CD14-positive monocyte (primary cell): ENCODE measurements at regions not wholly inside any gene's neighbourhood (a gene's known extent, or its start where the extent isn't known, plus 50 kb on each side); places are given as distances from the start of the nearest gene placed in this dataset.

Experiments used
- DNase-seq, 3 donors: peaks; one replicate each; pipeline ENCODE4 v3.0.0-alpha.2; 2011 to 2022
- H2AFZ ChIP-seq: 2 replicates; pipeline ENCODE4 v1.6.0; 2012; ENCODE audit warnings: mild to moderate bottlenecking, low read depth, low read length, inconsistent platforms; ENCODE audit not compliant: insufficient read depth, poor library complexity, severe bottlenecking
- H3K27ac ChIP-seq, 2 donors: 1 replicate in 1 of 2; 2 replicates in 1 of 2; pipeline ENCODE4 v1.5.1; 2012 to 2013; ENCODE audit warnings: low read length in 2 of 2, control low read depth in 1 of 2, inconsistent platforms in 1 of 2, low read depth in 1 of 2, mild to moderate bottlenecking in 1 of 2
- H3K27me3 ChIP-seq, 2 donors: one replicate each; pipeline versions ENCODE4 v1.6.0 to v1.6.1; 2011 to 2013; ENCODE audit warnings: low read length in 2 of 2; ENCODE audit not compliant: control insufficient read depth in 2 of 2, insufficient read depth in 2 of 2
- H3K36me3 ChIP-seq, 2 donors: replicated peaks in 1 of 2; 1 replicate in 1 of 2; 2 replicates in 1 of 2; pipeline versions ENCODE4 v1.5.1 to v1.6.1; 2012 to 2013; ENCODE audit warnings: low read length in 2 of 2, control low read depth in 1 of 2, inconsistent platforms in 1 of 2, mild to moderate bottlenecking in 1 of 2; ENCODE audit not compliant: insufficient read depth in 2 of 2, control insufficient read depth in 1 of 2
- H3K4me1 ChIP-seq, 2 donors: 1 replicate in 1 of 2; 2 replicates in 1 of 2; pipeline versions ENCODE4 v1.5.1 to v1.6.1; 2012 to 2013; ENCODE audit warnings: low read length in 2 of 2, control low read depth in 1 of 2, inconsistent platforms in 1 of 2, mild to moderate bottlenecking in 1 of 2, moderate library complexity in 1 of 2; ENCODE audit not compliant: insufficient read depth in 2 of 2, control insufficient read depth in 1 of 2
- H3K4me2 ChIP-seq: replicated peaks from 2 replicates; pipeline ENCODE3; 2012; ENCODE audit warnings: low read length, moderate library complexity, mild to moderate bottlenecking; ENCODE audit not compliant: poor library complexity, severe bottlenecking; ENCODE audit errors: extremely low read depth
- H3K4me3 ChIP-seq, 3 experiments: fragments of 200-600 bp in 1 of 3; sonication (generic) in 1 of 3; replicated peaks in 1 of 3; 1 replicate in 2 of 3; 2 replicates in 1 of 3; pipeline ENCODE4 v1.5.1; 2011 to 2013; ENCODE audit warnings: low read length in 3 of 3, mild to moderate bottlenecking in 3 of 3, control low read depth in 2 of 3, low read depth in 2 of 3, inconsistent platforms in 1 of 3, moderate library complexity in 1 of 3
- H3K79me2 ChIP-seq: 2 replicates; pipeline ENCODE4 v1.6.0; 2012; ENCODE audit warnings: mild to moderate bottlenecking, control low read depth, inconsistent platforms, low read length, moderate library complexity; ENCODE audit not compliant: insufficient read depth
- H3K9ac ChIP-seq: 2 replicates; pipeline ENCODE4 v1.6.0; 2017; ENCODE audit warnings: low read length, mild to moderate bottlenecking; ENCODE audit not compliant: insufficient read depth, poor library complexity, severe bottlenecking
- H3K9me3 ChIP-seq, 2 donors: replicated peaks in 1 of 2; 1 replicate in 1 of 2; 2 replicates in 1 of 2; pipeline versions ENCODE4 v1.5.1 to v1.6.1; 2012 to 2013; ENCODE audit warnings: low read length in 2 of 2, control low read depth in 1 of 2; ENCODE audit not compliant: control insufficient read depth in 1 of 2, insufficient read depth in 1 of 2
- H4K20me1 ChIP-seq: 2 replicates; pipeline ENCODE4 v1.6.0; 2012; ENCODE audit warnings: mild to moderate bottlenecking, low read length, control low read depth, moderate library complexity; ENCODE audit not compliant: insufficient read depth
- H3K27ac Mint-ChIP-seq, 7 donors: one replicate each; pipeline ENCODE4 v1.8.0; 2020; ENCODE audit warnings: mild to moderate bottlenecking in 7 of 7, mixed read lengths in 7 of 7, moderate library complexity in 6 of 7, inconsistent platforms in 2 of 7
- H3K27me3 Mint-ChIP-seq, 3 donors: one replicate each; pipeline ENCODE4 v1.8.0; 2021 to 2022; ENCODE audit warnings: low read depth in 3 of 3, mild to moderate bottlenecking in 3 of 3, mixed read lengths in 3 of 3, moderate library complexity in 3 of 3, inconsistent platforms in 1 of 3
- H3K36me3 Mint-ChIP-seq, 2 donors: one replicate each; pipeline ENCODE4 v1.8.0; 2020; ENCODE audit warnings: mixed read lengths in 2 of 2, inconsistent platforms in 1 of 2, mild to moderate bottlenecking in 1 of 2
- H3K4me1 Mint-ChIP-seq: one replicate; pipeline ENCODE4 v1.8.0; 2020; ENCODE audit warnings: mild to moderate bottlenecking, mixed read lengths
- H3K4me3 Mint-ChIP-seq, 2 donors: one replicate each; pipeline ENCODE4 v1.8.0; 2020; ENCODE audit warnings: mild to moderate bottlenecking in 2 of 2, mixed read lengths in 2 of 2, moderate library complexity in 1 of 2
- H3K9me3 Mint-ChIP-seq, 7 donors: one replicate each; pipeline ENCODE4 v1.8.0; 2020 to 2022; ENCODE audit warnings: mixed read lengths in 7 of 7, mild to moderate bottlenecking in 6 of 7, moderate library complexity in 6 of 7, inconsistent platforms in 2 of 7
- WGBS: methylation state at CpG from one replicate; pipeline ENCODE4 v1.1.5; 2013; ENCODE audit warnings: missing lambda C conversion rate; ENCODE audit not compliant: insufficient coverage; 5-methylcytosine and 5-hydroxymethylcytosine counted together
- intact Hi-C, 2 donors: fragments of 100-400 bp; cut with micrococcal nuclease; formaldehyde crosslinking; loops; one replicate each; pipeline versions ENCODE4 v1.15.0 to v1.15.1; 2023
- TF ChIP-seq, protein P1 (sequence below): fragments of 200-600 bp; IDR thresholded peaks from one replicate; pipeline ENCODE4 v1.8.0; 2022; ENCODE audit warnings: antibody characterized with exemption, mild to moderate bottlenecking

DNA sequence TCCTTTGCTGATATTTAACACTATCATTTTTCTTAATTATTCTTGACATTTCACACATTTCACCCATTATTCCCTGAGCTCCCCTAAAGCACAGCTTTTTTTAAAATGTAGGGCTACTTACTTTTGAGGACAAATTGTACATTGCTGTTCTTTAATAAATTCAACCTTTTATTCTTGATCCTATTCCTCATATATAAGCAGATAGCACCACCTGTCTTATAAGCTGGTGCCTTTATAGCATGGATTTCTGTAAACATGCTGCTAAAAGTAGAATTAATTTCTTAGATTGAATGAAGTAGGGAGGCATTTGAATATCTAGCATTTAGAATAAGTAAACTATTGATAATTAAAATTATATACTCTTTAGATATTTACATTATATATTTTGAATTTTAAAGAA lies 603.4 kb upstream of the PCDH9 start:
- Histone ChIP-seq H3K27ac (no peak overlapping the region), H3K9me3 (no peaks in the 10 kb centered on the region), H3K4me3 (no peak overlapping the region), H3K36me3 (no peaks in the 10 kb centered on the region), H3K4me1 (no peaks in the 10 kb centered on the region), H3K27me3 (no peaks in the 10 kb centered on the region), H2AFZ (no peak overlapping the region), H3K79me2 (no peaks in the 10 kb centered on the region), H4K20me1 (no peaks in the 10 kb centered on the region), H3K4me2 (no peak overlapping the region), H3K9ac (no peak overlapping the region)
- no peak for DNase-seq
- Mint-ChIP-seq H3K36me3 (no peaks in the 10 kb centered on the region), H3K27ac (no peak overlapping the region), H3K4me1 (no peaks in the 10 kb centered on the region), H3K9me3 (peaks cover 0 to 2% (median 0%) of the 10 kb centered on the region in 7 donors), H3K27me3 (peaks cover 0 to 2% (median 0%) of the 10 kb centered on the region in 3 donors), H3K4me3 (no peak overlapping the region)
- TF ChIP-seq, protein P1, sequence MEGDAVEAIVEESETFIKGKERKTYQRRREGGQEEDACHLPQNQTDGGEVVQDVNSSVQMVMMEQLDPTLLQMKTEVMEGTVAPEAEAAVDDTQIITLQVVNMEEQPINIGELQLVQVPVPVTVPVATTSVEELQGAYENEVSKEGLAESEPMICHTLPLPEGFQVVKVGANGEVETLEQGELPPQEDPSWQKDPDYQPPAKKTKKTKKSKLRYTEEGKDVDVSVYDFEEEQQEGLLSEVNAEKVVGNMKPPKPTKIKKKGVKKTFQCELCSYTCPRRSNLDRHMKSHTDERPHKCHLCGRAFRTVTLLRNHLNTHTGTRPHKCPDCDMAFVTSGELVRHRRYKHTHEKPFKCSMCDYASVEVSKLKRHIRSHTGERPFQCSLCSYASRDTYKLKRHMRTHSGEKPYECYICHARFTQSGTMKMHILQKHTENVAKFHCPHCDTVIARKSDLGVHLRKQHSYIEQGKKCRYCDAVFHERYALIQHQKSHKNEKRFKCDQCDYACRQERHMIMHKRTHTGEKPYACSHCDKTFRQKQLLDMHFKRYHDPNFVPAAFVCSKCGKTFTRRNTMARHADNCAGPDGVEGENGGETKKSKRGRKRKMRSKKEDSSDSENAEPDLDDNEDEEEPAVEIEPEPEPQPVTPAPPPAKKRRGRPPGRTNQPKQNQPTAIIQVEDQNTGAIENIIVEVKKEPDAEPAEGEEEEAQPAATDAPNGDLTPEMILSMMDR, result no peak
- intact Hi-C loops, result no loop called here

DNA sequence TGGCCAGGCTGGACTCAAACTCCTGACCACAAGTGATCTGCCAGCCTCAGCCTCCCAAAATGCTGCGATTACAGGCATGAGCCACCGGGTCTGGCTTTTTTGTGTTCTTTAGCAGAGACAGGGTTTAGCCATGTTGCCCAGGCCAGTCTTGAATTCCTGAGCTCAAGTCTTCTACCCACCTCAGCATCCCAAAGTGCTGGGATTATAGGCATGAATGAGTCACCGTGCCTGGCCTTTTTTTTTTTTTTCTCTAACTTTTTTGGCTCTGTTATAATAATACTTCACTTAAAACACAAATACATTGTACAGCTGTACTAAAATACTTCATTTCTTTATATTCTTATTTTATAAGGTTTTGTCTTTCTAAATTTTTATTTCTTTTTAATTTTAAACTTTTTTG lies 599.5 kb upstream of the PCDH9 start:
- no peaks in the 10 kb centered on the region for H3K36me3 Mint-ChIP-seq
- Histone ChIP-seq H3K36me3 (no peaks in the 10 kb centered on the region), H3K4me1 (no peaks in the 10 kb centered on the region), H3K9me3 (no peaks in the 10 kb centered on the region), H3K4me3 (no peak overlapping the region), H3K4me2 (no peak overlapping the region), H2AFZ (no peak overlapping the region), H3K9ac (no peak overlapping the region), H4K20me1 (no peaks in the 10 kb centered on the region), H3K27ac (no peak overlapping the region), H3K79me2 (no peaks in the 10 kb centered on the region), H3K27me3 (no peaks in the 10 kb centered on the region)
- H3K9me3 Mint-ChIP-seq, result peaks cover 0 to 6% (median 3%) of the 10 kb centered on the region in 7 donors
- no peak for DNase-seq
- no peaks in the 10 kb centered on the region for H3K4me1 Mint-ChIP-seq
- intact Hi-C loops, result no loop called here
- WGBS, result no CpG with 5 or more reads among the region's 3 CpGs
- H3K27me3 Mint-ChIP-seq, result peaks cover 0 to 5% (median 0%) of the 10 kb centered on the region in 3 donors
- H3K27ac Mint-ChIP-seq, result no peak overlapping the region
- TF ChIP-seq, protein P1, result no peak
- no peak overlapping the region for H3K4me3 Mint-ChIP-seq
